ENCODE measurements at regions not wholly inside any gene's neighbourhood (a gene's known extent, or its start where the extent isn't known, plus 50 kb on each side); places are given as distances from the start of the nearest gene placed in this dataset.
A peak's percentile ranks its signal among the peaks of the same experiment; 100 is the strongest.

DNA sequence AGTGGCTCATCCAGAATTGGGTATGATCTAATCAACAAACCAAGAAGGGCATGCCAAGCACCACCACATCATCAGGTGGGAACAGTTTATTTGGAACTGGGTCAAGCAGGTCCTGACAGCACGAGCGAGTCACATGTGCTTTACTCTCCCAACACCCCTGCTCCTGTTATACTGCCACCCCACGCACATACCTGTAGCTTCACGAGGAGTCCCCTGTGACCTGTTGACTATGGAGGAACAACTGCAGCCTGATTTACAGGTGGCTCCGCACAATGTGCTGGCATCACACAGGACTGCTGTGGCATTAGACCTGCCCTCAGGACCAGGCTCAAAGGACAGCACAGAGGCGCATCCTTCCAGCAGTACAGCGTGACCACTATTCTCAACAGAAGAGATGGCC, 70.8 kb upstream of the LRRN2 start:
- Histone ChIP-seq H3K27ac (ENCODE audit: low read length) (no peak overlapping the region), H3K9ac (ENCODE audit: low read depth, low read length) (no peak overlapping the region), H3K4me3 (ENCODE audit: low read length) (no peak overlapping the region), H3K36me3 (ENCODE audit: insufficient read depth, low read depth, low read length) (no peaks in the 10 kb centered on the region), H3K4me1 (ENCODE audit: insufficient read depth, low read length) (peaks cover 5% of the 10 kb centered on the region; the same call in 1 of the 2 replicates), H3K27me3 (ENCODE audit: insufficient read depth, low read length) (peaks cover 3% of the 10 kb centered on the region; the same call in 1 of the 2 replicates), H3K9me3 (ENCODE audit: insufficient read depth, low read depth, low read length) (no peaks in the 10 kb centered on the region)

DNA sequence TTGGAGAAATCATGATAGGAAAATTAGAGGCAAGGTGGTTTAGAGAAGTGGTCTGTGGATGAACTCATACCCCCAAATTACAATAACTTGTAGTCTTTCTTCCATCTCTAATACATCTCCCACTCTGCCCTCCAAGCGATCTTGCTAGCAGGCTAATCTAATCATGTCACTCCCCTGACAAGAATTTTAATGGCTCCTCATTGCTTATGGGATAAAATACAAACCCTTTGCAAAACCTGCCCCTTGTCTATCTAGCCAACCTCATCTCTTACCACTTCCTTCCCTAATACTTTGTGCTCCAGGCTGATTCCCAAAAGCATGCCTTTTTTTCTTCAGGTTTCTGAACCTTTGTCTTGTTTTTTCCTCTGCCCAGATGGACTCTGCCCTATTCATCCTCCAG, 71.3 kb upstream of the LRRN2 start:
- H3K9ac ChIP-seq (ENCODE audit: low read depth, low read length) = no peak overlapping the region
- no peaks in the 10 kb centered on the region for H3K9me3 ChIP-seq (ENCODE audit: insufficient read depth, low read depth, low read length)
- H3K27me3 ChIP-seq (ENCODE audit: insufficient read depth, low read length) = no peaks in the 10 kb centered on the region
- H3K4me1 ChIP-seq (ENCODE audit: insufficient read depth, low read length) = no peaks in the 10 kb centered on the region; the same call in 1 of the 2 replicates
- H3K4me3 ChIP-seq (ENCODE audit: low read length) = no peak overlapping the region
- H3K27ac ChIP-seq (ENCODE audit: low read length) = no peak overlapping the region
- no peaks in the 10 kb centered on the region for H3K36me3 ChIP-seq (ENCODE audit: insufficient read depth, low read depth, low read length)

- no peak overlapping the region for H3K27ac ChIP-seq (ENCODE audit: low read length)
- H3K9ac ChIP-seq (ENCODE audit: low read depth, low read length) = no peak overlapping the region
- H3K36me3 ChIP-seq (ENCODE audit: insufficient read depth, low read depth, low read length) = no peaks in the 10 kb centered on the region
- H3K27me3 ChIP-seq (ENCODE audit: insufficient read depth, low read length) = peaks cover 11% of the 10 kb centered on the region
- no peaks in the 10 kb centered on the region for H3K9me3 ChIP-seq (ENCODE audit: insufficient read depth, low read depth, low read length)
- peaks cover 3% of the 10 kb centered on the region for H3K4me1 ChIP-seq (ENCODE audit: insufficient read depth, low read length)
- H3K4me3 ChIP-seq (ENCODE audit: low read length) = no peak overlapping the region
These were observed 73.1 kb upstream of the LRRN2 start for GRCh38 chr1:204758601-204759000.

DNA sequence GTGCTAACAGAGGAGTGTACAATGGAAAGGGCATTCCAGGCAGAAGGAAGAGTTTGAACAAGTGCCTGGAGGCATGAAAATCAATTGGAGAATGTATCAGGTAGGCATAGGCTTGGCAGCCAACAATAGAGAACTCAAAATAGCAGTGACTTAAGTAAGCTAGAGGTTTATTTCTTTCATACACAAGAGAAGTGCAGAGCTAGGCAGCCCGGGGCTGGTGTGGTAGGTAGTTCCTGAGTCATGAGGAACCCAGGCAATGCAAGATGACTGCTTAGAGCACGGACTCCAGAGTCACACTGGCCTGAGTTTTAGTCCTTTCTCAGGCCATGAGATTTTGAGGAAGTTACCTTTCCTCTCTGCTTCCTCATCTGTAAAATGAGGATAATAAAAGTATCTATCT, 74.8 kb upstream of the LRRN2 start:
- no peaks in the 10 kb centered on the region for H3K36me3 ChIP-seq (ENCODE audit: insufficient read depth, low read depth, low read length)
- no peaks in the 10 kb centered on the region for H3K9me3 ChIP-seq (ENCODE audit: insufficient read depth, low read depth, low read length)
- no peak overlapping the region for H3K9ac ChIP-seq (ENCODE audit: low read depth, low read length)
- peaks cover 17% of the 10 kb centered on the region for H3K27me3 ChIP-seq (ENCODE audit: insufficient read depth, low read length)
- H3K4me3 ChIP-seq (ENCODE audit: low read length) = no peak overlapping the region
- H3K4me1 ChIP-seq (ENCODE audit: insufficient read depth, low read length) = peaks cover 9% of the 10 kb centered on the region
- no peak overlapping the region for H3K27ac ChIP-seq (ENCODE audit: low read length)

- H3K9me3 ChIP-seq (ENCODE audit: insufficient read depth, low read depth, low read length) = no peaks in the 10 kb centered on the region
- no peak overlapping the region for H3K27ac ChIP-seq (ENCODE audit: low read length)
- H3K4me1 ChIP-seq (ENCODE audit: insufficient read depth, low read length) = peaks cover 12% of the 10 kb centered on the region
- H3K36me3 ChIP-seq (ENCODE audit: insufficient read depth, low read depth, low read length) = no peaks in the 10 kb centered on the region
- peaks cover 21% of the 10 kb centered on the region for H3K27me3 ChIP-seq (ENCODE audit: insufficient read depth, low read length)
- H3K4me3 ChIP-seq (ENCODE audit: low read length) = no peak overlapping the region
- H3K9ac ChIP-seq (ENCODE audit: low read depth, low read length) = no peak overlapping the region
These were observed 75.2 kb upstream of the LRRN2 start for GRCh38 chr1:204760757-204761156.

DNA sequence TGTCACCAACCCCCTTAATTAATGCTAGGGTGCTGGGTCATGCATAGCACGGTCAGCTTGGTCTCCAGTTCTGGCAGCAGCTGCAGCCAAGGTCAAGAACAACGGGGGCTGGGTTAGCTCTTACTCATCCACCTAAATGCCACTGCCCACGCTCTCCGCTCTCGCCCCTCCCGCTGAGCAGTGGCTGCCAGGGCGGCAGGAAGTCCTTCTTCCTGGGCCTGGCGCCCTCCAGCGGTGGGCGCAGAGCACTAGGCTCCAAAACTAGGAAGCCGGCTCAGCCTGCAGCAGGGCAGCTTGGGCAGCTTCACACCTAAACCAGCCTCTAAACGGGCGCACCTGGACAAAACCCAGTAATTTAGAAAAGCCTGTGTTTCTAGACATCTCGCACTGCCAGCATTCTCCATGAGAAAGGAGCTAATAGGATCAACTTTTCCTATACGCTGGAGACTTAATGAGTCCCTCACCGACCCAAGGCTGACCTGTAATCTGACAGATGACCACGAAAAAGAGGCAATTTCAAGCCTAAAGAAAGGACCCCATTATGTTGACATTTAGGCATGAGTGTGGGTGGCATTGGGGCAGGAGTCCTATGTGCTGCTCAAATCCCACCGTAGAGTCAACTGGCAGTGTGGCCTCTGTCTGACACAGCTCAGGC, 78.4 kb upstream of the LRRN2 start:
- Histone ChIP-seq H3K4me3 (ENCODE audit: low read length) (peak overlapping the region; percentile 36; the same call in 1 of the 2 replicates), H3K27ac (ENCODE audit: low read length) (no peak overlapping the region), H3K9ac (ENCODE audit: low read depth, low read length) (no peak overlapping the region), H3K9me3 (ENCODE audit: insufficient read depth, low read depth, low read length) (no peaks in the 10 kb centered on the region), H3K4me1 (ENCODE audit: insufficient read depth, low read length) (peaks cover 12% of the 10 kb centered on the region), H3K36me3 (ENCODE audit: insufficient read depth, low read depth, low read length) (no peaks in the 10 kb centered on the region), H3K27me3 (ENCODE audit: insufficient read depth, low read length) (peaks cover 31% of the 10 kb centered on the region)

GRCh38 chr1:204769997-204770396, 84.5 kb upstream of the LRRN2 start:
- no peak overlapping the region for H3K4me3 ChIP-seq (ENCODE audit: low read length)

DNA sequence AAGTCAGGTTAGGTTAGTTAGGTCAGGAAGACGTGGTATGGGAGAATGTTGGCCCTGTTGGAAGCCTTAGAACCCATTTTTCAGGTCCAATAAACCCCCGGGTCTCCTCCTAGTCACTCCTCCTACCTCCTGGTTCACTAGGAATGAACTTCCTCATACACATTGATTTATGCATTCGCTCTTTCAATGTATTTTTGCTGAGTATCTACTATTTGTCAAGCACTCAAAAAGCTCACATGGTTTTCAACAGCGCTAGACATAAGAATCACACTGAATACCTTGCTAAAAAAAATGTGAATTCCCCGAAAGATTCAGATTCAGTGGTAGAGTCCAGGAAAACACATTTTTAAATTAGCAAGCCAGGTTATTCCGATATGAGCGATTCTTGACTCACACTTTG, 85.8 kb upstream of the LRRN2 start:
- no peaks in the 10 kb centered on the region for H3K4me1 ChIP-seq (ENCODE audit: insufficient read depth, low read length)
- no peak overlapping the region for H3K27ac ChIP-seq (ENCODE audit: low read length)
- no peaks in the 10 kb centered on the region for H3K36me3 ChIP-seq (ENCODE audit: insufficient read depth, low read depth, low read length)
- no peak overlapping the region for H3K4me3 ChIP-seq (ENCODE audit: low read length)
- H3K9me3 ChIP-seq (ENCODE audit: insufficient read depth, low read depth, low read length) = no peaks in the 10 kb centered on the region
- no peak overlapping the region for H3K9ac ChIP-seq (ENCODE audit: low read depth, low read length)
- peaks cover 14% of the 10 kb centered on the region; the same call in 1 of the 2 replicates for H3K27me3 ChIP-seq (ENCODE audit: insufficient read depth, low read length)

More at GRCh38 chr1:204769997-204770396, 84.5 kb upstream of the LRRN2 start:
- Histone ChIP-seq H3K27ac (ENCODE audit: low read length) (no peak overlapping the region), H3K9ac (ENCODE audit: low read depth, low read length) (no peak overlapping the region), H3K36me3 (ENCODE audit: insufficient read depth, low read depth, low read length) (no peaks in the 10 kb centered on the region), H3K27me3 (ENCODE audit: insufficient read depth, low read length) (peaks cover 26% of the 10 kb centered on the region), H3K9me3 (ENCODE audit: insufficient read depth, low read depth, low read length) (no peaks in the 10 kb centered on the region), H3K4me1 (ENCODE audit: insufficient read depth, low read length) (peaks cover 5% of the 10 kb centered on the region)

- no peak overlapping the region for H3K4me3 ChIP-seq (ENCODE audit: low read length)
- H3K27me3 ChIP-seq (ENCODE audit: insufficient read depth, low read length) = peaks cover 10% of the 10 kb centered on the region; the same call in 1 of the 2 replicates
- no peak overlapping the region for H3K9ac ChIP-seq (ENCODE audit: low read depth, low read length)
- H3K9me3 ChIP-seq (ENCODE audit: insufficient read depth, low read depth, low read length) = no peaks in the 10 kb centered on the region
- no peak overlapping the region for H3K27ac ChIP-seq (ENCODE audit: low read length)
- H3K4me1 ChIP-seq (ENCODE audit: insufficient read depth, low read length) = no peaks in the 10 kb centered on the region
- no peaks in the 10 kb centered on the region for H3K36me3 ChIP-seq (ENCODE audit: insufficient read depth, low read depth, low read length)
These were observed 87.7 kb upstream of the LRRN2 start for GRCh38 chr1:204773246-204773645.

DNA sequence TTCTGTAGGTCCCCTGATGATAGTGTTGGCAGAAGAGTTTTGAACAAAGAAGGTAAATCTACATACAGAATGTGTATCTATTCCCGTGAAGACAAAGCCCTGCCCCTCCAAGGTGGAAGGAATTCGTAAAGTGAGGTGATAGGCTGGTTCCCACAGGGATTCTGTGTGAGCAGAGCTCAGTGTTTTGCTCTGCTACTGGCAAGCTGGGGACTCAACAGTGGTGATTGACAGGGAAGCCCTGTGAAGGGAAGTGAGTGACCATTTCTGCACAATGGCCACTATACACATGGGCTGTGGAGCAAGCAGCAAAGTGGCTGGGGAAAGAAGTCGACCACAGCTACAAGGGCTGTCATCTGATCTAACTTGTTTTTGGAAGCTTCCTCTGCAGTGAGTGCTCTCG, 90.0 kb upstream of the LRRN2 start:
- Histone ChIP-seq H3K36me3 (ENCODE audit: insufficient read depth, low read depth, low read length) (no peaks in the 10 kb centered on the region), H3K27ac (ENCODE audit: low read length) (no peak overlapping the region), H3K4me3 (ENCODE audit: low read length) (no peak overlapping the region), H3K27me3 (ENCODE audit: insufficient read depth, low read length) (no peaks in the 10 kb centered on the region; the same call in 1 of the 2 replicates), H3K4me1 (ENCODE audit: insufficient read depth, low read length) (no peaks in the 10 kb centered on the region), H3K9me3 (ENCODE audit: insufficient read depth, low read depth, low read length) (no peaks in the 10 kb centered on the region), H3K9ac (ENCODE audit: low read depth, low read length) (no peak overlapping the region)

DNA sequence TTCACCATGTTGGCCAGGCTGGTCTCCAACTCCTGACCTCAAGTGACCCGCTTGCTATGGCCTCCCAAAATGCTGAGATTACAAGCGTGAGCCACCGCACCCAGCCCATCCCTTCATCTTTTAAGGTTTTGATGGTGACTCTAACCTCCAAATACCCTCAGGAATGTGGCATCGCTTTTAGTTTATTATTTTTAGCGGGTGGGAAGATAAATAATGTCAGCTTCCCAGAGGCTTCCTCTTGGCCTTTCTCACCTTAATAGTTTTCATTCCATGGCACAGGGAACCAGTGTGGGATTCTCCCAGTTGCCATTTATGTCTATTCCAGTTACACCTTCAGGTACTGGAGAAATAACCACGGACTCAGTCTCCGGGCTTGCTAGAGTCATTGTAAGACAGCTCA, 92.1 kb upstream of the LRRN2 start:
- H3K27ac ChIP-seq (ENCODE audit: low read length) = no peak overlapping the region
- H3K4me3 ChIP-seq (ENCODE audit: low read length) = no peak overlapping the region
- no peaks in the 10 kb centered on the region for H3K36me3 ChIP-seq (ENCODE audit: insufficient read depth, low read depth, low read length)
- H3K27me3 ChIP-seq (ENCODE audit: insufficient read depth, low read length) = peaks cover 5% of the 10 kb centered on the region; the same call in 1 of the 2 replicates
- H3K9ac ChIP-seq (ENCODE audit: low read depth, low read length) = no peak overlapping the region
- no peaks in the 10 kb centered on the region for H3K4me1 ChIP-seq (ENCODE audit: insufficient read depth, low read length)
- H3K9me3 ChIP-seq (ENCODE audit: insufficient read depth, low read depth, low read length) = no peaks in the 10 kb centered on the region

GRCh38 chr1:204780630-204781029, 90.0 kb upstream of the NFASC start:
- H3K36me3 ChIP-seq (ENCODE audit: insufficient read depth, low read depth, low read length) = no peaks in the 10 kb centered on the region

More at GRCh38 chr1:204780630-204781029, 90.0 kb upstream of the NFASC start:
- Histone ChIP-seq H3K9me3 (ENCODE audit: insufficient read depth, low read depth, low read length) (no peaks in the 10 kb centered on the region), H3K4me1 (ENCODE audit: insufficient read depth, low read length) (no peaks in the 10 kb centered on the region), H3K27ac (ENCODE audit: low read length) (no peak overlapping the region), H3K4me3 (ENCODE audit: low read length) (no peak overlapping the region), H3K9ac (ENCODE audit: low read depth, low read length) (no peak overlapping the region), H3K27me3 (ENCODE audit: insufficient read depth, low read length) (0 out of 2 replicates have a peak, but pooled peaks cover 5% of the 10 kb centered on the region)
